ENCODE measurements at regions not wholly inside any gene's neighbourhood (a gene's known extent, or its start where the extent isn't known, plus 50 kb on each side); places are given as distances from the start of the nearest gene placed in this dataset.
A peak's percentile ranks its signal among the peaks of the same experiment; 100 is the strongest.
"Not testable (repeated sequence)": the region's sequence is repeated elsewhere in the genome, so short reads cannot be mapped to it uniquely, and the experiment has no call there.

DNA sequence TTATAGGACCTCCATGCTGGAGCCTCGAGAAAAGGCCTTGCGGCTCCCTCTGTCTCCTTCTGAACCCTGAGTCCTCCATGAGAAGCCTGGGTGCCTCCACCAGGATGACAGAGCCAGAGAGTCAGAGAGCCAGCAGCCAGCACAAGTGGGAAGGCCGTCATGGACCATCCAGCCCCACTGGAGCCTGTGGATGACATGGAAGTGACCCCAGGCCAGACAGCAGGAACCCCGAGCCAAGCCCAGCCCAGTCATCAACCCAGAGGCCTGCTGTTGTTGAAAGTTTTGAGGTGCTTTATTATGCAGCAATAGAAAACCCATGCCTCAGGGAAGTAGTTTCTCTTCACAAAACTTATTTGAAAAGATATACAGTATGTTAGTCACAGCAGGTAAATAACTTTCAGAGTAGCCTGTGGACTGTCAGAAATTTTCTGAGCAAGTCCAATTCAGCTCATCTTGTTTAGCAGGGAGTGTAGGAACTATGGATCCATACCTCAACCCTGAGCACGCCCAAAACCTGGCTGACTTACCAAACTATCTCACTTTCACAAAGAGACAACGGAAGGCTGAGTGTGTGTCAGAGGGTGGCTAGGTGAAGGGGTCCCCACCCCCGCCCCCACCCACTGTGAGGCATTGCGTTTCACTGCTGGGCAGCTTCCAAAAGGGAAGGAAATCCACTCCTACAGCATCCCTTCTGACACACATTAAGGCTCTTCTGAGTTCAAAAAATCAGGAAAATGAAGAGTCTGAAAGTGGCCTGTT lies 79.9 kb upstream of the NDUFV2 start (continued):
- TF ChIP-seq SETDB1 (IDR thresholded peaks at IDR 0.05; ENCODE audit: low read length) (no peak), ZNF592 (IDR thresholded peaks at IDR 0.05) (peak; percentile 83), EGR1 (conservative IDR thresholded peaks at IDR 0.05) (peak; percentile 60), LCOR (CRISPR knock-in tag; IDR thresholded peaks at IDR 0.05) (no peak), XRCC4 (IDR thresholded peaks at IDR 0.05; ENCODE audit: extremely low read depth, insufficient read depth, insufficient read length) (no peak)

DNA sequence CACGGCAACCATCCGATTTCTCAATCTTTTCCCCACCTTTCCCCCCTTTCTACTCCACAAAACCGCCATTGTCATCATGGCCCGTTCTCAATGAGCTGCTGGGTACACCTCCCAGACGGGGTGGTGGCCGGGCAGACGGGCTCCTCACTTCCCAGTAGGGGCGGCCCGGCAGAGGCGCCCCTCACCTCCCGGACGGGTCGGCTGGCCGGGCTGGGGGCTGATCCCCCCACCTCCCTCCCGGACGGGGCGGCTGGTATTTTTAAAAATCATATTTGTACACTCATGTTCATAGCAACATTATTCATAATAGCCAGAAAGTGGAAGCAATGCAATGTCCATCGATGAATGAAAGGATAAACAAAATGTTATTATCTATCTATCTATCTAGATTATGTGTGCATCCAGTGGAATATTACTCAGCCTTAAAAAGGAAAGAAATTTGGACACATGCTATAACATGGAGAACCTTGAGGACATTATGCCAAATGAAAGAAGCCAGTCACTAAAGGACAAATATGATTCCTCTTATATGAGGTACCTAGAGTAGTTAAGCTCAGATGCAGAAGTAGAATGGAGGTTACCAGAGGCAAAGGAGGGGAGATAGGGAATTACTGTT lies 78.4 kb upstream of the NDUFV2 start:
- BruUV-seq (replicated peaks); H2AFZ ChIP-seq (ENCODE audit: low read depth, low read length): not testable (repeated sequence)
- peak; percentile 93 for TF ChIP-seq ZNF146 (CRISPR knock-in tag; IDR thresholded peaks at IDR 0.05; ENCODE audit: unreplicated experiment)
- peak; percentile 29; the same call in 1 of the 2 replicates for TF ChIP-seq HDAC2 (IDR thresholded peaks at IDR 0.05)
- 0 out of 2 replicates have a peak, but pooled peaks have one; percentile 39 for TF ChIP-seq ZNF592 (IDR thresholded peaks at IDR 0.05)
- TF ChIP-seq NCOR1 (IDR thresholded peaks at IDR 0.05) = peak; percentile 19; the same call in 1 of the 2 replicates
- peak; percentile 82 for TF ChIP-seq BCOR (IDR thresholded peaks at IDR 0.05)
- TF ChIP-seq KDM1A (IDR thresholded peaks at IDR 0.05) = peak; percentile 38 to 77; a peak in 2 of 4 replicates
- peak; percentile 6; the same call in 1 of the 2 replicates for TF ChIP-seq NFIC (IDR thresholded peaks at IDR 0.05)
- TF ChIP-seq RBM25 (IDR thresholded peaks at IDR 0.05; ENCODE audit: low read depth, low read length, severe bottlenecking) = peak; percentile 60
- TF ChIP-seq CSDE1 (IDR thresholded peaks at IDR 0.05) = 0 out of 4 replicates have a peak, but pooled peaks of 1 of the 2 experiments have one; percentile 36

More for the DNA sequence above, 78.4 kb upstream of the NDUFV2 start:
- intact Hi-C loops (cut with micrococcal nuclease); H4K20me1 ChIP-seq (replicated peaks; ENCODE audit: control insufficient read depth, insufficient read depth, low read length); ATAC-seq; H3K36me3 ChIP-seq (ENCODE audit: control insufficient read depth, insufficient read depth, low read length); H3K9me1 ChIP-seq (ENCODE audit: control insufficient read depth, insufficient read depth, low read length); H3K9me3 ChIP-seq (replicated peaks; ENCODE audit: control insufficient read depth, insufficient read depth, low read depth, low read length); H3K4me2 ChIP-seq (ENCODE audit: insufficient read depth, low read length); H3K9ac ChIP-seq (ENCODE audit: insufficient read depth in 1 of 2, low read depth in 2 of 2, low read length in 2 of 2); H3K4me3 ChIP-seq; CTCF ChIA-PET (ENCODE audit: low intra/inter-chr PET ratio); H3K27me3 ChIP-seq (ENCODE audit: control insufficient read depth in 2 of 2, insufficient read depth in 2 of 2, low read length in 2 of 2); in situ Hi-C loops (cut with MboI); DNase-seq (ENCODE audit: extremely low read depth in 1 of 4, low spot score in 3 of 4); H3K27ac ChIP-seq (ENCODE audit: extremely low read depth, low read depth, low read length); FAIRE-seq; POLR2A ChIA-PET; H3K79me2 ChIP-seq (ENCODE audit: control insufficient read depth, insufficient read depth, low read length): not testable (repeated sequence)
- H3K4me1 ChIP-seq (replicated peaks in 1 of 2; ENCODE audit: control insufficient read depth in 2 of 2, insufficient read depth in 2 of 2, low read length in 2 of 2) = peaks cover 20 to 25% of the 10 kb centered on the region in 2 experiments; a peak in 4 of 5 replicates
- 67% methylated on average over 11 of the region's 18 CpGs for WGBS (ENCODE audit: insufficient coverage, low coverage, missing lambda C conversion rate)

Measured in K562 (cell line).